Thyroid gland (tissue), 4 donors: ENCODE measurements at regions not wholly inside any gene's neighbourhood (a gene's known extent, or its start where the extent isn't known, plus 50 kb on each side); places are given as distances from the start of the nearest gene placed in this dataset.

Experiments used
- DNase-seq, 2 donors: peaks; one replicate each; pipeline ENCODE4 v3.0.0-alpha.2; 2019
- H3K27ac ChIP-seq, 3 donors: fragments of 200-600 bp; sonication (generic); 1 replicate in 2 of 3; 2 replicates in 1 of 3; pipeline ENCODE4 v1.5.1; 2016 to 2019; ENCODE audit warnings: mild to moderate bottlenecking in 1 of 3, moderate library complexity in 1 of 3
- H3K27me3 ChIP-seq: fragments of 200-600 bp; sonication (generic); one replicate; pipeline ENCODE4 v1.5.1; 2019
- H3K36me3 ChIP-seq, 2 donors: fragments of 200-600 bp; sonication (generic); one replicate each; pipeline ENCODE4 v1.5.1; 2016 to 2019
- H3K4me1 ChIP-seq, 2 donors: fragments of 200-600 bp; sonication (generic); one replicate each; pipeline ENCODE4 v1.5.1; 2017 to 2019
- H3K4me3 ChIP-seq, 3 donors: fragments of 200-600 bp; sonication (generic); replicated peaks in 1 of 3; 1 replicate in 2 of 3; 2 replicates in 1 of 3; pipeline ENCODE4 v1.5.1; 2016; ENCODE audit warnings: mild to moderate bottlenecking in 1 of 3
- H3K9me3 ChIP-seq: fragments of 200-600 bp; sonication (generic); one replicate; pipeline ENCODE4 v1.5.1; 2017
- POLR2A ChIP-seq, 2 donors: fragments of 450-650 bp; IDR thresholded peaks; one replicate each; pipeline ENCODE4 v1.6.1; 2017; ENCODE audit warnings: antibody characterized with exemption in 2 of 2, mild to moderate bottlenecking in 2 of 2, moderate library complexity in 1 of 2
- WGBS, 2 donors: methylation state at CpG; one replicate each; pipeline ENCODE4 v1.1.5; 2017; 5-methylcytosine and 5-hydroxymethylcytosine counted together
- intact Hi-C: fragments of 100-400 bp; cut with DNase I; formaldehyde crosslinking; loops from one replicate; pipeline ENCODE4 v1.15.1; 2023
- TF ChIP-seq, protein P1 (sequence below), 6 experiments: fragments of 200-600 bp in 3 of 6; fragments of 450-650 bp in 3 of 6; sonication (generic) in 3 of 6; IDR thresholded peaks; one replicate each; pipeline ENCODE4 v1.5.1; 2016 to 2019; ENCODE audit warnings: antibody characterized with exemption in 6 of 6, mild to moderate bottlenecking in 2 of 6, inconsistent platforms in 1 of 6, moderate library complexity in 1 of 6

DNA sequence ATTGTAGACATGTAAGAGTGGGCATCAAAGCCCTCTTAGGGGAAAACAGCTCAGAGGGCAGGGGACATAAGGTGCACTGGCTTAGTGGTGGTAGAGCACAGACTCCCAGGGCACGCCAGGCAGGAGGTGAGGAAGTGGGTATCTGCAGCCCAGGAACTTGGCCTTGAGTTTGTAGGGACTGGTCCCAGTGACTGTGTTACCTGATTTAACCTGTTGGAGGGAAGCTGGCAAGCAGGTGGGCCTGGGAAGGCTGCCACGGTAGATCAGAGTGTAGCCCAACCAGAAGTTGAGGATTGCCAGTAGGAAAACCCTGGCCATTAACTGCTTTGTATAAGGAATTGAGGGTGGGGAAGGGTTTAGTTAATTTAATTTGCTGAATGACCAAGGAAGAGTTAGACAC is 417.5 kb upstream of the C2CD4B start:
- intact Hi-C loops: no loop called here
- TF ChIP-seq, protein P1, sequence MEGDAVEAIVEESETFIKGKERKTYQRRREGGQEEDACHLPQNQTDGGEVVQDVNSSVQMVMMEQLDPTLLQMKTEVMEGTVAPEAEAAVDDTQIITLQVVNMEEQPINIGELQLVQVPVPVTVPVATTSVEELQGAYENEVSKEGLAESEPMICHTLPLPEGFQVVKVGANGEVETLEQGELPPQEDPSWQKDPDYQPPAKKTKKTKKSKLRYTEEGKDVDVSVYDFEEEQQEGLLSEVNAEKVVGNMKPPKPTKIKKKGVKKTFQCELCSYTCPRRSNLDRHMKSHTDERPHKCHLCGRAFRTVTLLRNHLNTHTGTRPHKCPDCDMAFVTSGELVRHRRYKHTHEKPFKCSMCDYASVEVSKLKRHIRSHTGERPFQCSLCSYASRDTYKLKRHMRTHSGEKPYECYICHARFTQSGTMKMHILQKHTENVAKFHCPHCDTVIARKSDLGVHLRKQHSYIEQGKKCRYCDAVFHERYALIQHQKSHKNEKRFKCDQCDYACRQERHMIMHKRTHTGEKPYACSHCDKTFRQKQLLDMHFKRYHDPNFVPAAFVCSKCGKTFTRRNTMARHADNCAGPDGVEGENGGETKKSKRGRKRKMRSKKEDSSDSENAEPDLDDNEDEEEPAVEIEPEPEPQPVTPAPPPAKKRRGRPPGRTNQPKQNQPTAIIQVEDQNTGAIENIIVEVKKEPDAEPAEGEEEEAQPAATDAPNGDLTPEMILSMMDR (IDR thresholded peaks at IDR 0.05): no peak
- TF ChIP-seq POLR2A (IDR thresholded peaks at IDR 0.05): no peak
- Histone ChIP-seq H3K4me1 (peaks cover 0 to 7% of the 10 kb centered on the region in 2 donors), H3K27me3 (no peaks in the 10 kb centered on the region), H3K4me3 (no peak overlapping the region), H3K36me3 (no peaks in the 10 kb centered on the region), H3K9me3 (no peaks in the 10 kb centered on the region), H3K27ac (no peak overlapping the region)
- DNase-seq: no peak
- 61 to 79% methylated on average over 2 of the region's 2 CpGs for WGBS, 2 donors

DNA sequence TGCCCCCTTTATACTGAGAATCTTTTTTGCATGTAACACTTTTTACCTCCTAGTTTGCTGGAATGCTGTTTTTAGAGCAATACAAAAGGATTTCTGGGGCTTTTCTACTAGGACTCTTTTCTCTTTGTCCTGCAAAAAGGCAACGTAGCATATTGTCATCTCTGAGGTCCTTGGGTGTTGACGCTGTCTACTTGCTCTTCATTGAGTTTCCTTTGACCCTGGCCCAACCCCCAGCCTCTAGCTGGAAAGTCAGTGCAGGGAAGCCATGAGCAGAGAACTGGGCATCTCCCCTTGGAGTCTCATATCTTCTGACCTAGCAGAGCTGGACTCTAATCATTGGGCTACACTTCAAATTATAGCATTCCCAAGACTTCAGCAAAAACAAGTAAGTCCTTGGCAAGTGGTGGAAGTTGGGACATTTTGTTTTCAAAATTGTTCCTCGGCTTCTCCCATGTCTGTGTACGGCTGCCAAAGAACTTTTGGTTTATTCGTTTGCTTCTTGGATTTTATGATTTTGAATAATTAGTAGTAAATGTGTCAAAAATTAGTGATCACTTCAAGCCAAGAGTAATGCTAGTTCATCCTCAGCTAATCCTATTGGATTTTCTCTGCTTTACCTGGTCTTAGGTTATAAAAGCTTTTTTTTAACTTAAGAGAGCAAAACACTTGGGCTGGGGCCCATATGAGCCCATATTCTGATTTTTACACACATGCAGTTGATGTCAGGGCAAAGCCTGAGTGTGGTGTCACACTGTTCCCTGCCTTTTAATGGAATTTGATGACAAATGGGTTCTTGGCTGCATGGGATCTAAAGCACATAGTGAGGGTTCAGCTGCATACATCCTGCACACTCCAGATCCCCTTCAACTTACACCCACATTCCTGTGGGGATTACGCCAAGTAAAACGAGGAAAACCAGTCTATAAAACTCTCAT is 419.5 kb upstream of the C2CD4B start:
- intact Hi-C loops: loop anchor here (5.0 kb wide), 1 partner anchor 52 kb away; no protein-coding TSS in a partner anchor

DNA sequence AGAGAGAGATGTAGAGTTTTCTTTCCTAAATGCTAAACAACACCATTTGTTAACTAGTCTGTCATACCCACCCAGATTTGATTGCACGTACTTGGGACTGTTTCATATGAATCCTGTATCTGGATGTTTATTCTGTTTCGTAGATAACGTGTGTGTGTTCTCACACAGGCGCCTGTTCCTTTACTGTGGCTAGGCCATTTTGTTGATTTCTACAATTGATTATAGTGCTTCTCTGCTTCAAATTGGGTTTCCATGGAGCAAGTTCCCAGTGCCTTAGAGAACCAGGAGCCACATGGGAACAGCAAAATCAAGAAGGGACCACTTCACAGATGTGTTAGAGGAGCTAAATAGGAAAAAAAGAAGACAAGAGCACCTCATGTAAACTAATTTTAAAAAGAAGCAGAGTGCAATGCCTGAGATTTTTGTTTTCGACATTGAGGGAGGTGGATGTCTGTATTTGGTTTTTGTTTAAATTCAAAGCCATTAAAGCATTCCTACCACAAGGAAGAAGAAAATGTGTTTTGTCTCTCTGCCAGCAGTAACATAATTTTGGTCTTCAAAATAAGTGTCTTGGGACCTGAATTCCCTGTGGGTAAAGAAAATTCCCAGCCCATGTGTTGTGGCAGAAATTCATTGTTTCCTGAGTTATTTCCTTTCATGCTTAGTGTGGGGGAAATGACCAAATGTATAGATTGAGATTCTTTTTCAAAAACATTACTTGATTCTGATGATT is 424.0 kb upstream of the C2CD4B start:
- Histone ChIP-seq H3K4me1 (peaks cover 0 to 5% of the 10 kb centered on the region in 2 donors), H3K27me3 (no peaks in the 10 kb centered on the region), H3K27ac (no peak overlapping the region), H3K9me3 (no peaks in the 10 kb centered on the region), H3K4me3 (no peak overlapping the region), H3K36me3 (no peaks in the 10 kb centered on the region)
- intact Hi-C loops: loop anchor here (5.0 kb wide), 1 partner anchor 57 kb away; no protein-coding TSS in a partner anchor
- TF ChIP-seq POLR2A (IDR thresholded peaks at IDR 0.05): no peak
- TF ChIP-seq, protein P1 (IDR thresholded peaks at IDR 0.05): no peak
- DNase-seq: no peak
- WGBS, 2 donors: 91 to 96% methylated on average over 5 of the region's 5 CpGs

More for the DNA sequence above, 419.5 kb upstream of the C2CD4B start:
- Histone ChIP-seq H3K9me3 (no peaks in the 10 kb centered on the region), H3K27me3 (no peaks in the 10 kb centered on the region), H3K4me3 (no peak overlapping the region), H3K27ac (no peak overlapping the region), H3K4me1 (peaks cover 0 to 3% of the 10 kb centered on the region in 2 donors), H3K36me3 (no peaks in the 10 kb centered on the region)
- TF ChIP-seq, protein P1 (IDR thresholded peaks at IDR 0.05): no peak
- TF ChIP-seq POLR2A (IDR thresholded peaks at IDR 0.05): no peak
- no peak for DNase-seq
- WGBS, 2 donors: 77 to 80% methylated on average over 7 of the region's 7 CpGs

DNA sequence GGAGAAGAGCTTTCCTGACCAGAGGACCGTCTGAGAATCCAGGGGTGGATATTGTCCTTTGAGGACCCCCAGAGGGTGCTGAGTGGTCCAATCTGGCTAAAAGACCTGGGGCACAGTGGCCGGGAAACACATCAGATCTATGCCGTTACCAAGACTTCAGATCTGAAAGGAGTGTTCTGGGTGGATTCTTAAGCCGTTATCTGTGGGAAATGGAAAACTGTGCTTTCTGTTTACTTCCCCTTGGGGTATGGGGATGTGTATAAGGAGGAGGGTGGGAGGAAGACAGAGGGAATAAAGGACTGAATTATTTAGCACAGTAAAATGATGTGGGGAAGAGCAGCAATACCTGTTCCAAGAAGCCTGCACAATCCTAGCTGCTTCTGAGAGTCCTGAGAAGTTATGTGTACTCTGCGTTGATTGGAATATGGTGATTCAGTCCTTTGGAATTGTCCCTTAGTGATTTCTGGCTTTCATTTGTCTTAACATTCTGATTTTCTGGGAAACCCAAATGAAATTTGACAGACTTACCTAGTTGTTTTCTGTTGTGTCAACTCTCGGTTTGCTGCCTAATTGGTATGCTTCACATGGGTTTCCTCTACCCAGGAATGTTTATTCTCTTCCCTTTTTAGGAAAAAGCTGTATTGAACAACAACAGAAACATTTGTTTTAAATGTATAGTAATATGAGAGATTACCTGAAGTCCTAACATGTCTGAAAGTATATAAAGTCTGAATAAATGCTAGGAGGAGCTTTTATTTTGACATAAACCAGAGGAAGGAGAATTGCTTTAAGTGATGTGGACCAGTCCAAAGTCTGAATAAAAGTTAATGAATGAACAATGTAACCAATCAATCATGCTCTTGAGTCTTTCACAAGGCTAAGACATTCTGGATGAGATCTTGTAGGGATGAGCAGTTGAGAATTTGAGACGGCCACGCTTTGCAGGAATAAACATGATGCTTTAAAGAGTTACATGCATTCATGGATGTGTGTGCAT is 427.1 kb upstream of the C2CD4B start:
- no peak overlapping the region for H3K27ac ChIP-seq

More for the DNA sequence above, 427.1 kb upstream of the C2CD4B start:
- Histone ChIP-seq H3K27me3 (no peaks in the 10 kb centered on the region), H3K9me3 (no peaks in the 10 kb centered on the region), H3K36me3 (no peaks in the 10 kb centered on the region), H3K4me3 (no peak overlapping the region), H3K4me1 (peaks cover 0 to 5% of the 10 kb centered on the region in 2 donors)
- TF ChIP-seq, protein P1 (IDR thresholded peaks at IDR 0.05): no peak
- TF ChIP-seq POLR2A (IDR thresholded peaks at IDR 0.05): no peak
- intact Hi-C loops: no loop called here
- DNase-seq: no peak
- WGBS, 2 donors: 75 to 86% methylated on average over 8 of the region's 8 CpGs
